MV-4-11 (cell line): ENCODE measurements at regions not wholly inside any gene's neighbourhood (a gene's known extent, or its start where the extent isn't known, plus 50 kb on each side); places are given as distances from the start of the nearest gene placed in this dataset.

Experiments
- DNase-seq: peaks from one replicate; lab custom pipeline; 2025; lab: John Stamatoyannopoulos, UW

DNA sequence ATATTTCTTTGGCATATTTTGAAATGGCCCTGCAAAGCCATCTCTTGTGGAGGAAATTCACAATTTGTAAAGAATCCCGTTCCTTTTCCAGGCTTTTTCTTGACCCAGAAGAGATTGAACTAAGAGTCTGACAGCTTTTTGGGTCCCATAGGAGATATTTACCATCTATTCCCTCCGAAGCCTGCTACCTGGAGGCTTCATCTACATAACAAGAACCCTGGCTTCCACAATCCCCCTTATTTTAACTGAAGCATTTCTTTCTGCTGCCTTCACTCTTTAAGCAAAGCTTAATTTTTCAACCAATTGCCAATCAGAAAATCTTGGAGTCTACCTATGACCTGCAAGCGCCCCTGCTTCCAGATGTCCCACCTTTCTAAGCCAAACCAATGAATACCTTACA is 248.1 kb upstream of the GADL1 start:
- DNase-seq, result no peak

DNA sequence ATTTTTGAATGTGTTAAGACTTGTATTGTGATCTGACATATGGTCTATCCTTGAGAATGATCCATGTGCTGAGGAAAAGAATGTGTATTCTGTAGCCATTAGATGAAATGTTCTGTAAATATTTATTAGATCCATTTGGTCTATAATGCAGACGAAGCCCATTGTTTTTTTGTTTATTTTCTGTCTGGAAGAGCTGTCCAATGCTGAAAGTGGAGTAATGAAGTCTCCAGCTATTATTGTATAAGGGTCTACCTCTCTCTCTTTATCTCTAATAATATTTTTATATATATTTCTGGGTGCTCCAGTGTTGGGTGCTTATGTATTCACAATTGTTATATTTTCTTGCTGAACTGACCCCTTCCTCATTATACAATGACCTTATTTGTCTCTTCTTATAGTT is 250.6 kb upstream of the GADL1 start:
- no peak for DNase-seq

DNA sequence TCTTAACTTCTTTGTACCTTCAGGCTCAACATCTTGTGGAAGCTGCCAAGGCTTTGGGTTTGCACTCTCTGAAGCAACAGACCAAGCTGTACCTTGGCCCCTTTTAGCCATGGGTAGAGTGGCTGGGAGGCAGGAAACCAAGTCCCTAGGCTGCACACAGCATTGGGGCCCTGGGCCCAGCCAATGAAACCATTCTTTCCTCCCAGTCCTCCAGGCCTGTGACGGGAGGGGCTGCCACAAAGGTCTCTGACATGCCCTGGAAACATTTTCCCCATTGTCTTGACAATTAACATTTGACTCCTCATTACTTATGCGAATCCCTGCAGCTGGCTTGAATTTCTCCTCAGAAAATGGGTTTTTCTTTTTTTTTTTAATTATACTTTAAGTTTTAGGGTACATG is 253.1 kb upstream of the GADL1 start:
- DNase-seq, result no peak

- peak; percentile 23 for DNase-seq
Observed at GRCh38 chr3:31157047-31157694, 262.7 kb upstream of the GADL1 start.

- no peak for DNase-seq
Observed at GRCh38 chr3:31157893-31158620, 263.6 kb upstream of the GADL1 start.

DNA sequence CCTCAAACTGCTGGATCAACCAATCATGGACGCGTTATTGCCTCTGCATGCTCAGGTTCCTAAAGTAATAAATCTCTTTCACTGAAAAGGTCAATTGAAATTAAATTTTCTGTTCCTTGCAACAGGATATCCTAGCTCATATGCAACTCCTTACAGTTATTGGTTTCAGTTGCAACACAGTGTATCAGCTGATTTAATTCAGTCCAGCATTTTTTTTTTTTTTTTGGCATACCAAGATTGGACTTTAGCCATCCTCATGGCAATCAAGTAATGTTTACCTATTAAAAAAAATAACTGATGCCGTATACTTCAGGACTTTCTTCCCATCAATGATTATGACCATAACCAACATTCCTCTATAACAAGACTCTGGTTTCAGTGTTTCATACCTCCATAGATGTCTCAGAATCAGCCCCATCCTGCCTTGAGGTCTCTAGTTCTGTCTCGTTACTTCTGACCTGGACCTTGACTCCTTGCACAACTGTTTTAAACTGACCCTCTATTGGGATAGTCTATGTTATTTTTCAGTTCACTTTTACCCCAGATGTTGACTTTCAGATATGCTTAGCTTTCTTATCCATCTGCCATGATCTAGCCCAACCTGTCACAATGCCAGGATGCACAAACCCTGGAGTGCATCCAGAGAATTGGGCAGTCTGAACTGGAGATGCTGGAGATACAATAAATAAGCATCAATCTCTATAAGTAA is 265.0 kb upstream of the GADL1 start:
- DNase-seq, result no peak

DNA sequence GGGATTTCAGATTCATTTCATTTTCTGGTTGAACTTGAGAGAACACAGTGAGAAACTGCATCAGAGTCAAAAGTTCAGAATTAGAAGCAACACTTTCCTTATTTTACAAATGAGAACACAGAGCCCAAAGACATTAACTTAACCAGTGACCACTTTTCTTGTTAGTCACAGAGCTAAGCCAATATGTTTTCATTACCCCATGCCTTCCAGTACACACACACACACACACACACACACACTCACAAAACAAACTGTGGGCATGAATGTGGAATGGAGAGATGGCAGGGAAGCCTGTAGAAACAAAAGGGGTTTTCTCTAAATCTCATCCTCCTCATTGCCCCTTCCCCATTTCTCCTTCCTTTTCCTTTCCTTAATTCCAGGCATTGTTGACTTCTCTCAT is 267.4 kb upstream of the GADL1 start:
- no peak for DNase-seq

GRCh38 chr3:31164381-31164780 is 269.9 kb upstream of the GADL1 start:
- DNase-seq, result no peak

DNA sequence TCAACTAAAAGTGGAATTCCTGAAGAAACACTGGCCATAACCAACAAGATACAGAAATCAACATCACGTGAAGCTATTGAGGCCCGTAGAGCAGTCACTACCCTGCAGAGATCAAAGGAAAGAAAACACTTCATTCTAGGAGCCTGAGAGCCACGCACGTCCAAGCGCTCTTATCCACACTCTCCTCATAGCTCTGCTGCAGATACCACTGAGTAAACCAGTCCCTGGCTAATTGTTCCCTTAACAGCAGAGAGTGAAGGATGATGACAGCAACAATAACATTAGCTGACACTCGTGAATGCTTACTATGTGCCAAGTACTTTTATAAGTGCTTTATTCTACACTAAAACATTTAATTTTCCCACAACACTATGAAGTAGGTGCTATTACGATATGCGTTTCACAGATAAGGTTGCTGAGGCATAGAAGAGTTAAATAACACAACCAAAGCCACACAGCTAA is 271.0 kb upstream of the GADL1 start:
- DNase-seq, result no peak

DNA sequence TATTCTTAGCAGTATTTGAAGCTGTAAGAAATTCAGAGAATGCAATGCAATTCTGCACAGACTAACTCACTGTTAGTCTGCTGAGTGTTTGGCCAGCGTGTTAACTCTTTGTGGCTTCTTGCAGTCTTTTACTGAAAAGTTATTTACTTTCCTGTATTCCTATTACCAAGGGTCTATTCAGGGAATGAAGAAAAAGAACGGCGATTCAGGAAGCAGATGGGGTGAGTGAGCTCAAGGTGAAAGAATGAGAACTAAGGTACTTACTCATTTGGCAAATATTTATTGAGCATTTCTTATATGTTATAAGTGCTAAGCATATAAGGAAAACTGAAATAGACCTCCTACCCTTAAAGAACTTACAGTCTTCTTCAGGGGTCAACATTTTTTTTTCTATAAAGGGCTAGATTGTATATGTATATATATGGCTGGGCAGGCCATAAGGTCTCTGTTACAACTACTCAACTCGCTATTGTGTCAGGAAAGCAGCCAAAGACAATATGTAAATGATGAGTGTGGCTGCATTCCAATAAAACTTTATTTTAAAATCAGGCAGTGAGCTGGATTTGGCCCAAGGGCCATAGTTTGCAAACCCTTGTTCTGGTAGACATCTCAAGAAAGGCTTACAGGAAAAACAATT is 271.9 kb upstream of the GADL1 start:
- DNase-seq, result no peak

- DNase-seq, result no peak
Observed at GRCh38 chr3:31167666-31168065, 273.2 kb upstream of the GADL1 start.

DNA sequence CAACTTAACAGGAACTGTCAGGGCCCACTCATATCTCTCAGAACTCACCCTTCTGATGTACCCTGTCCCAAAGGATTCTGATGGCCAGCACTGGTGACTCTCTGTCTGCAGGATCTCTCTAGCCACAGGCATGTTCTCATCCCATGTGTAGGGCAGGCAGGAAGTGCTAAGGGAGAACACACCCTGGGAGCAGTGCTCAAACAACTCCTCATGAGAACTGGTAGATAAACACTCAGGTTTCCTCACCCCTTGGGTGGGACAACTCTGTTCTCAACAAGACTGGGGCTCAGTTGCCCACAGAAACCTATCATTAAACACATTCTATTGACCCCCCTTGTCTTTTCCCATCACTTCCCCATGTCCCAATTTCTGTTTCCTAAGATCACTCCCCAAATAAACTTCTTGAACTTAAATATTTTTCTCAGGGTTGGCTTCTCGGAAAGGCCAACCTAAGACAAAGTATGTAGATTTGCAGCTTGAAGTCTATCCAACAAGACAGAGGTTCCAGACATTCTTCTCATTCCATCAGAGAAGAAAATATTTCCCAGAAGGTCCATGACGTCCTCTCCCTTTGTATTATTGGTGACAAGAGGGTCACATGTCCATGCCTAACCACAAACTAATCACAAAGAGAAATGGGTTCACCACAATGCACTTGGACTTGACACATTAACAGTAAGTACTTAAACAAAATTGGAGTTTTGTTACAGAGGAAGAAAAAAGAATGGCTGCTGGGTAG is 276.6 kb upstream of the GADL1 start:
- peak; percentile 2 for DNase-seq

DNA sequence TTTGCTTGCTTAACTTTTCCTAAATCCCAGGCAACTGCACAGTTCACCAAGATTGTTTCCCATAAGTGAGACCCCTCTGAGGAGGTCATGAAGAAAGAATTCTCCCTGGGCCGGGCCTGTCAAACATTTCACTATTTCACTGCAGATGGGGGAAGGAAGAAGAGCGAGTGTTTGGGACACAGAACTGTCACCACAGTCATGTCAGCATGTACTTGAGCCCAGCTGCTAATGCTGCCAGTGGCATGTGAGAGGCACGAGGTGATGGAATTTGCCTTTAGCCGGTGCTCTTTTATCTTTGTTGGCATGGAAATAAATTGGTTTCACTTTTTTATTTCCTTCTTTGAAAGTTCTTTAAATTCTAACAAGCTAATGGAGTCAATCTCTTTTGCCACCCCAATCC is 277.9 kb upstream of the GADL1 start:
- DNase-seq, result no peak

GRCh38 chr3:31173118-31173718 is 278.8 kb upstream of the GADL1 start:
- DNase-seq, result no peak

GRCh38 chr3:31174079-31174478 is 279.6 kb upstream of the GADL1 start:
- no peak for DNase-seq

DNA sequence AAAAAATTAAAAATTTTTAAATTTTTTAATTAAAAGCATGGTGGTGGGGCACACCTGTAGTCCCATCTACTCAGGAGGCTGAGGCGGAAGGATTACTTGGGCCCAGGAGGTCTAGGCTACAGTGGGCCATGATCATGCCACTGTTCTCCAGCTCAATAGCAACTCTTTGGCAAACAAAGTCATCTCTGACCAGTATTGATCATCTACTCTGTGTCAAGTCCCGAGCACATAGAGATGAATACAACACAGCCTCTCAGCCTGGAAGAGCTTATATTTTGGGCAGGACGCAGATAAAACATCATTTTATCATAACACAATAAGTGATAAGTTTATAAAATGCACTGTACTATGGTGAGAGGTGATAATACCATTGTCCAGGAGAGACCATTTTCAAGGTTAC is 281.6 kb upstream of the GADL1 start:
- DNase-seq, result no peak

GRCh38 chr3:31178467-31178866 is 284.0 kb upstream of the GADL1 start:
- DNase-seq, result peak; percentile 90

DNA sequence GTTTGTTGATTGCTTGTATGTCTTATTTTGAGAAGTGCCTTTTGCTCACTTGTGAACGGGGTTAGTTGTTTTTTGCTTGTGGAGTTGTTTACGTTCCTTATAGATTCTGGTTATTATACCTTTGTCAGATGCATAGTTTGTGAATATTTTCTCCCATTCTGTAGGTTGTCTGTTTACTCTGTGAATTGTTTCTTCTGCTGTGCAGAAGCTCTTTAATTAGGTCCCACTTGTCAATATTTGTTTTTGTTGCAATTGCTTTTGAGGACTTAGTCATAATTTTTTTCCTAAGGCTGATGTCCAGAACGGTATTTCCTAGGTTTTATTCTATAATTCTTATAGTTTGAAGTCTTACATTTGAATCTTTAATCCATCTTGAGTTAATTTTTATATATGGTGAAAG is 285.3 kb upstream of the GADL1 start:
- DNase-seq, result no peak

DNA sequence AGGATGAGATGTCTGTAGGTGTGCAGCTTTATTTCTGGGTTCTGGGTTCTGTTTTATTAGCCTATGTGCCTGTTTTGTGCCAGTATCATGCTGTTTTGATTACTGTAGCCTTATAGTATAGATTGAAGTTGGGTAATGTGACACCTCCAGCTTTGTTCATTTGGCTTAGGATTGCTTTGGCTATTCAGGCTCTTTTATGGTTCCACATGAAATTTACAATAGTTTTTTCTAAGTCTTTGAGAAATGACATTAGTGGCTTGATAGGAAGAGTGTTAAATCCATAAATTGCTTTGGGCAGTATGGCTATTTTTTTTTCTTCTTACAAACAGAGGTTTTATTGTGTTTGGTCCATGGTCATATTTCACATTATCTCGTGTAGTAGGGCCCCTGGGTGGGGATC is 285.8 kb upstream of the GADL1 start:
- no peak for DNase-seq

GRCh38 chr3:31181661-31182060 is 287.2 kb upstream of the GADL1 start:
- DNase-seq, result no peak

GRCh38 chr3:31182661-31183060 is 288.2 kb upstream of the GADL1 start:
- DNase-seq, result no peak
